MM.1S (cell line): ENCODE measurements at regions not wholly inside any gene's neighbourhood (a gene's known extent, or its start where the extent isn't known, plus 50 kb on each side); places are given as distances from the start of the nearest gene placed in this dataset.

ENCODE experiments used
- CTCF ChIP-seq: fragments of 300-600 bp; sonication (generic); IDR thresholded peaks from 2 replicates; pipeline ENCODE4 v1.5.1; 2016; ENCODE audit warnings: antibody characterized with exemption, low read length, mixed read lengths
- EZH2 ChIP-seq: fragments of 300-600 bp; sonication (generic); optimal IDR thresholded peaks from 2 replicates; pipeline ENCODE3; 2017; ENCODE audit warnings: low read depth, mild to moderate bottlenecking, antibody characterized with exemption, low read length, mixed read lengths
- EZH2phosphoT487 ChIP-seq: fragments of 300-600 bp; sonication (generic); IDR thresholded peaks from 2 replicates; pipeline ENCODE4 v1.6.1; 2018; ENCODE audit warnings: antibody characterized with exemption, low read length

- no peak for TF ChIP-seq CTCF
- TF ChIP-seq EZH2phosphoT487, result no peak
- no peak for TF ChIP-seq EZH2
Observed at GRCh38 chr12:39239490-39240486, 203.1 kb downstream of the KIF21A start.
